HG03521 (cell line): ENCODE measurements at regions not wholly inside any gene's neighbourhood (a gene's known extent, or its start where the extent isn't known, plus 50 kb on each side); places are given as distances from the start of the nearest gene placed in this dataset.

Source experiments
- ATAC-seq: cut with Tn5 transposase; IDR thresholded peaks from one replicate; pipeline ENCODE4 v1.9.1; 2021; ENCODE audit warnings: mild to moderate bottlenecking, moderate library complexity; ENCODE audit not compliant: unreplicated experiment

GRCh38 chr12:95411057-95411456 is 62.9 kb upstream of the METAP2 start:
- ATAC-seq: no peak

GRCh38 chr12:95411466-95411865 is 62.5 kb upstream of the METAP2 start:
- no peak for ATAC-seq

DNA sequence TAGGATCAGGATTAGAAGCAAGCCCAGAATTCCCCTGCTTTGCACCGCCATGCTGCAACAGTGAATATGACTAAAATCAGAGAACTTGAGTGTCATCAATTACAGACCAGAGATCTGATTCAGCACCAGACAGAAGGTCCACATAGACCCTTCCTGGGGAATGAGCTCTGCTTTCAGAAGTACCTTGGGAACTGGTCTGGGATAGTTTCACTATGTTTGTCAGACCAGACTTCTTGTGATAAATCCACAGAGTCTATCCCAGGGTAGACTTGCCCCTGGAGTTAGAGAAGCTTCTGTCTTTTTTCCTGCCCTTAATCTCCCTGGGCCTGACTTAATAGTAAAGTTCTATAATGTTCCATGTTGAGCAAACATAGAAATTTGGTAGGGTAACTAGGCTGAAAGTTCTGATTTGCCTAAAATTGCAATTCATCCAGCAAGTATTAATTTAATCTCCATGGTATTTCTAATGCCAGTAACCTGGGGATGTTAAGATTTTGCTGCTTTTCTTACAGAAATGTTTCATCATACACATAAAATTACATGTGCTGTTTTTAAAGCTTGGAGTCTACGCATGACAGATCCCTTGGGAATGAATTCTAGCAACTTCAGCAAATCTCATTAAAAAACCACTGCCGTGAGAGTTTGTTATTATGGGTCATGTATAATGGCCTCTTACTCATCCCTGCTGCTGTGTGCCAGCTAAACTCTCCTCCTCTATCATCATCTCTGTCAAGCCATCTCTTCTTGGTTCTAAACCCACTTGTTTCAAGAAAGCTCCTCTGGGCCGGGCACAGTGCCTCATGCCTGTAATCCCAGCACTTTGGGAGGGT is 61.3 kb upstream of the METAP2 start:
- ATAC-seq: no peak

GRCh38 chr12:95413576-95413975 is 60.4 kb upstream of the METAP2 start:
- no peak for ATAC-seq

DNA sequence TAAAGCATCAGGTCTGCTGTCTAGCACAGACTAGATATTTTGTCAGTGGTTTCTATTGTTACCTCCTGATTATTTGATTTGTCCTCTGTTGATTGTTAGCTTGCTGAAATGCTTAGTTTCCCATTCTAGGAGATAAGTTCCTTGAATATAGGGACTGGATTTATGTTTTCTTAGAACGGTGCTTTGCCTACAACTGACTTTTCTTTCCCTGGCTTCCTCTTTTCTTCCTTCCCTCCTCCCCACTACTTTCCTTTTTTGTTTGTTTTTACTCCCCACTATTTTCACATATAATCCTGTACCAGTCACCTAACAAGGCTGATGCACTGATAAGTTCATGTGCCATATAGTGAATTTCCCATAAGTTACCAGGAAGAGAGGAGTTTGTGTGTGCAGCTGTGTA is 58.5 kb upstream of the METAP2 start:
- no peak for ATAC-seq

DNA sequence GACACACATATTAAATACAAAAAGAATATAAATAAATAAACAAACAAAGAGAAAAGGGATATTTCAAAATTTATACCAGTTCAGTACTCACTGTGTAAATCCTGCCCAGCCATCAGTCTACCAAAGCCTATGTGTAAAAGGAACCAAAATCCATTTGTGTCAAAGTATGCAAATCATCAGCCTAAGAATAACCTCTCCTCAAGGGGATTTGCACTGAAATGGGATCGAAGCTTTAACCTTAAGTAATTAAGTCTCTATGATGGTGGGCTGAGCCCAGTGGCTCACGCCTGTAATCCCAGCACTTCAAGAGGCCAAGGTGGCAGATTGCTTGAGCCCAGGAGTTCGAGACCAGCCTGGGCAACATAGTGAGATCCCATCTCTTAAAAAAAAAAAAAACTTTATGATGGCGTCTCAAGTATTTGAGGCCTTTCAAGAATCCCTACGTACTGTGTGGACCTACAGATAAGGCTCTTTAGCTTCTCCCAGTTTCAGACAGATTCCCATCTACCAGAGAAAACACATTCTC is 57.8 kb upstream of the METAP2 start:
- no peak for ATAC-seq

- ATAC-seq: no peak
These were observed 56.6 kb upstream of the METAP2 start for GRCh38 chr12:95417372-95417771.

DNA sequence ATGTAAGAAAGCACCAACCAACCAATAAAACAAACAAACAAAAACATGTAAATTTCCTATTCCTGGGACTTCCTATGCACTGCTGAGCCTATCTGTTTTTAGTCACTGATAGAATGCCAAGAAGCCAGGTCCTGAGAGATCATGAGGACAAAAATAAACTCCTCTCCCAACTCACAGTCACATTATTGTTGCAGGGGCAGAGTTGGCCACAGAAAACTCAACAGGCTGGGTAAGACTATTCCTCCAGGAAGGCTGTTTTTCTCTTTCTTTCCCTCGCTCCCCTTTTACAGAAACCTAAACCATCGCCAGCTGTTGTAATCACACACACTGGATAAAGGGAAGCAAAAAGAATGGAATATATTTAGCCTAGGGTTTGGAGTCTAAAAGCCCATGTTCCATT is 55.8 kb upstream of the METAP2 start:
- ATAC-seq: no peak
